Myocyte (in vitro differentiated cells): ENCODE measurements at regions not wholly inside any gene's neighbourhood (a gene's known extent, or its start where the extent isn't known, plus 50 kb on each side); places are given as distances from the start of the nearest gene placed in this dataset.
"Not testable (repeated sequence)": the region's sequence is repeated elsewhere in the genome, so short reads cannot be mapped to it uniquely, and the experiment has no call there.

Source experiments
- DNase-seq: peaks from one replicate; pipeline ENCODE4 v3.0.0-alpha.2; 2012; ENCODE audit warnings: low read depth

GRCh38 chr7:150193866-150194265, 129.3 kb upstream of the LRRC61 start:
- DNase-seq = not testable (repeated sequence)
